GM12878 (cell line): ENCODE measurements at regions not wholly inside any gene's neighbourhood (a gene's known extent, or its start where the extent isn't known, plus 50 kb on each side); places are given as distances from the start of the nearest gene placed in this dataset.

Experiments
- ATAC-seq: fragments of 200-7000 bp; cut with Tn5 transposase; 3 replicates; pipeline ENCODE4 v1.9.1; 2020; ENCODE audit warnings: mild to moderate bottlenecking, moderate library complexity
- BruUV-seq: library from RNA; stranded (reverse); fragments of 400-500 nt; replicated peaks from 2 replicates; lab custom pipeline; 2021; lab: Mats Ljungman, UMichigan
- CTCF ChIA-PET: fragments of 300-600 bp; sonication (Branson Sonifier 250); formaldehyde crosslinking; extraction: SDS; loops from one replicate; lab custom pipeline; 2021; ENCODE audit warnings: inconsistent platforms; lab: Yijun Ruan, JAX
- POLR2A ChIA-PET: fragments of 350-600 bp; formaldehyde crosslinking; extraction: SDS; loops from one replicate; lab custom pipeline; 2021; ENCODE audit warnings: inconsistent platforms; lab: Charles Lee
- RAD21 ChIA-PET: fragments of 300-600 bp; sonication (Branson Sonifier 250); formaldehyde crosslinking; loops from one replicate; lab custom pipeline; 2023; ENCODE audit warnings: antibody characterized with exemption; ENCODE audit not compliant: unreplicated experiment; lab: Charles Lee
- SMC1A ChIA-PET: fragments of 300-600 bp; sonication (Branson Sonifier 250); formaldehyde crosslinking; loops from one replicate; lab custom pipeline; 2023; ENCODE audit not compliant: unreplicated experiment, uncharacterized antibody; lab: Charles Lee
- DNase-seq: peaks from one replicate; pipeline ENCODE4 v3.0.0-alpha.2; 2011; ENCODE audit warnings: low read depth, low spot score
- FAIRE-seq: peaks from 3 replicates; lab custom pipeline; 2011; peaks lifted over from hg19 to GRCh38; lab: Jason Lieb, UNC
- H2AFZ ChIP-seq: 2 replicates; pipeline ENCODE4 v1.6.0; 2011; ENCODE audit warnings: low read depth, low read length, control low read depth; ENCODE audit not compliant: control insufficient read depth
- H3K27ac ChIP-seq: 2 replicates; pipeline ENCODE4 v1.5.1; 2011; ENCODE audit warnings: control low read depth; ENCODE audit not compliant: control insufficient read depth, insufficient read depth
- H3K27me3 ChIP-seq, 2 experiments: replicated peaks in 1 of 2; 2 replicates each; pipeline versions ENCODE4 v1.6.0 to v1.6.1; 2011; ENCODE audit warnings: low read length in 1 of 2; ENCODE audit not compliant: control insufficient read depth in 2 of 2, insufficient read depth in 2 of 2
- H3K36me3 ChIP-seq, 2 experiments: 2 replicates each; pipeline ENCODE4 v1.5.1; 2011; ENCODE audit warnings: low read length in 1 of 2; ENCODE audit not compliant: control insufficient read depth in 2 of 2, insufficient read depth in 2 of 2
- H3K4me1 ChIP-seq: 2 replicates; pipeline ENCODE4 v1.6.1; 2011; ENCODE audit warnings: mild to moderate bottlenecking, low read length, moderate library complexity, mixed read lengths; ENCODE audit not compliant: control insufficient read depth, insufficient read depth
- H3K4me2 ChIP-seq: 2 replicates; pipeline ENCODE4 v1.6.0; 2011; ENCODE audit warnings: control low read depth; ENCODE audit not compliant: control insufficient read depth, insufficient read depth
- H3K4me3 ChIP-seq: fragments of 200-600 bp; sonication (generic); 2 replicates; pipeline ENCODE4 v1.5.1; 2016
- H3K79me2 ChIP-seq: 2 replicates; pipeline ENCODE4 v1.6.0; 2011; ENCODE audit warnings: low read length; ENCODE audit not compliant: control insufficient read depth, insufficient read depth
- H3K9ac ChIP-seq: 2 replicates; pipeline ENCODE4 v1.8.0; 2011; ENCODE audit warnings: low read length, control low read depth, mixed read lengths; ENCODE audit not compliant: control insufficient read depth, insufficient read depth
- H3K9me3 ChIP-seq: replicated peaks from 3 replicates; pipeline ENCODE4 v1.5.1; 2011; ENCODE audit warnings: mild to moderate bottlenecking, low read length; ENCODE audit not compliant: control insufficient read depth, insufficient read depth
- H4K20me1 ChIP-seq: 2 replicates; pipeline ENCODE4 v1.6.0; 2011; ENCODE audit not compliant: control insufficient read depth, insufficient read depth
- CHD1 ChIP-seq: IDR thresholded peaks from 2 replicates; pipeline ENCODE4 v1.6.1; 2012; ENCODE audit warnings: low read depth, low read length, improper control_type of control experiment
- ESRRA ChIP-seq: IDR thresholded peaks from 2 replicates; pipeline ENCODE4 v1.6.1; 2012; ENCODE audit warnings: mild to moderate bottlenecking, low read length, improper control_type of control experiment
- FOS ChIP-seq: IDR thresholded peaks from 3 replicates; pipeline ENCODE4 v1.6.1; 2011; ENCODE audit warnings: borderline replicate concordance; ENCODE audit not compliant: insufficient read length; ENCODE audit errors: extremely low read depth
- FOXK2 ChIP-seq: fragments of 450-650 bp; IDR thresholded peaks from 2 replicates; pipeline ENCODE4 v1.6.1; 2017; ENCODE audit warnings: mild to moderate bottlenecking, moderate library complexity
- FOXM1 ChIP-seq: IDR thresholded peaks from 2 replicates; pipeline ENCODE4 v1.6.1; 2012; ENCODE audit warnings: low read depth, mild to moderate bottlenecking, inconsistent platforms, low read length, moderate library complexity
- GATAD2B ChIP-seq: fragments of 450-650 bp; conservative IDR thresholded peaks from 2 replicates; pipeline ENCODE4 v1.6.1; 2017; ENCODE audit warnings: low read depth, mild to moderate bottlenecking, moderate library complexity
- HCFC1 ChIP-seq: fragments of 150-350 bp; IDR thresholded peaks from 2 replicates; pipeline ENCODE4 v1.6.1; 2014; ENCODE audit warnings: low read length
- JUND ChIP-seq: IDR thresholded peaks from 2 replicates; pipeline ENCODE4 v1.6.1; 2012; ENCODE audit warnings: low read depth, mild to moderate bottlenecking, low read length, improper control_type of control experiment, moderate library complexity
- MTA2 ChIP-seq: fragments of 450-650 bp; IDR thresholded peaks from 2 replicates; pipeline ENCODE4 v1.6.1; 2016; ENCODE audit warnings: low read depth, mild to moderate bottlenecking, moderate library complexity
- MYC ChIP-seq: IDR thresholded peaks from 2 replicates; pipeline ENCODE4 v1.6.1; 2011; ENCODE audit warnings: mild to moderate bottlenecking, low read length, moderate library complexity, inconsistent platforms; ENCODE audit not compliant: insufficient read depth, insufficient replicate concordance, insufficient read length, severe bottlenecking
- NFYB ChIP-seq: IDR thresholded peaks from 2 replicates; pipeline ENCODE4 v1.6.1; 2011; ENCODE audit warnings: low read depth, mild to moderate bottlenecking, low read length, improper control_type of control experiment, moderate library complexity; ENCODE audit not compliant: insufficient read depth
- NRF1 ChIP-seq: conservative IDR thresholded peaks from 2 replicates; pipeline ENCODE4 v1.6.1; 2011; ENCODE audit warnings: mild to moderate bottlenecking, low read depth, low read length, improper control_type of control experiment
- PML ChIP-seq: IDR thresholded peaks from 2 replicates; pipeline ENCODE4 v1.6.1; 2012; ENCODE audit warnings: low read length, inconsistent platforms
- SIX5 ChIP-seq: IDR thresholded peaks from 2 replicates; pipeline ENCODE4 v1.6.1; 2011; ENCODE audit warnings: mild to moderate bottlenecking, low read depth, low read length, moderate library complexity; ENCODE audit not compliant: severe bottlenecking
- TBL1XR1 ChIP-seq: IDR thresholded peaks from 2 replicates; pipeline ENCODE4 v1.6.1; 2012; ENCODE audit warnings: low read depth, low read length, improper control_type of control experiment
- YY1 ChIP-seq: IDR thresholded peaks from 2 replicates; pipeline ENCODE4 v1.6.1; 2011; ENCODE audit warnings: low read depth, mild to moderate bottlenecking, low read length
- ZBED1 ChIP-seq: IDR thresholded peaks from 2 replicates; pipeline ENCODE4 v1.6.1; 2016; ENCODE audit warnings: borderline replicate concordance
- ZNF622 ChIP-seq: fragments of 450-650 bp; IDR thresholded peaks from 2 replicates; pipeline ENCODE4 v1.6.1; 2017; ENCODE audit warnings: mild to moderate bottlenecking, inconsistent platforms
- WGBS: methylation state at CpG from one replicate; pipeline ENCODE4 v1.1.6; 2016; ENCODE audit warnings: low lambda C conversion rate; ENCODE audit not compliant: insufficient replicate concordance, insufficient coverage; ENCODE audit errors: missing lambda C conversion rate; 5-methylcytosine and 5-hydroxymethylcytosine counted together
- in situ Hi-C: fragments of 300-500 bp; cut with MboI; formaldehyde crosslinking; loops from 9 replicates; pipeline ENCODE4 v1.14.3; 2018; ENCODE audit warnings: mixed read lengths
- intact Hi-C: fragments of 100-400 bp; cut with micrococcal nuclease; formaldehyde crosslinking; loops from one replicate; pipeline ENCODE4 v1.14.2; 2022; ENCODE audit not compliant: unreplicated experiment
- TF ChIP-seq, protein P1 (sequence below): fragments of 150-350 bp; IDR thresholded peaks from 2 replicates; pipeline ENCODE4 v1.6.1; 2014; ENCODE audit warnings: mild to moderate bottlenecking, low read depth, low read length

DNA sequence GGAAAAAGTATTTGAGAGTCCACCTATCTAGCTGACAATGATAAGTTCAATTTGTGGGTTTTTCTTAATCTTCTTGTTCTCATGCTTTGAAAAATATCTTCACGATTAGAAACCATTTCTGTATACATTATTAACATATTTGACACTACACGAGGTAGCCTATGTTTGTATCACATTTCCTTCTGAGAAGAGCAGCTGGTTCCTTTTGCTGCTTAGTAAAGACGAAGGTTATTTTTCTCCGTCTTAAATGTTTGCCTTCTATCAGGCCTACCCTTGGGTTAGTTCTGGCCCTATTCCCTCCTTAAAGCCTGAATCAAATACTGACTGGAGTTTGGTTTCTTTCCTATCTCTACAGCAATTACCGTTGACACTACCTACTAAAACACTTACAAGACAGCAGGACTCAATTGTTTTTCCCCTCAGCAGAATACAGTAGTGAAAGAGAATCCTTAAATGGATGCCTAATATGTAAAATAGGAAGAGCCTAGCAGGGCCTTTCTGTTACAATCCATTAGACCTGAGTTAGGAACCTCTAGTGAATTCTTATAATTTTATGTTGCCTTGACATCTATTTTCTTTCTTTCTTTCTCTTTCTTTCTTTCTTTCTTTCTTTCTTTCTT is 790.4 kb downstream of the EPHA4 start (continued):
- TF ChIP-seq JUND (no peak), ESRRA (no peak)

DNA sequence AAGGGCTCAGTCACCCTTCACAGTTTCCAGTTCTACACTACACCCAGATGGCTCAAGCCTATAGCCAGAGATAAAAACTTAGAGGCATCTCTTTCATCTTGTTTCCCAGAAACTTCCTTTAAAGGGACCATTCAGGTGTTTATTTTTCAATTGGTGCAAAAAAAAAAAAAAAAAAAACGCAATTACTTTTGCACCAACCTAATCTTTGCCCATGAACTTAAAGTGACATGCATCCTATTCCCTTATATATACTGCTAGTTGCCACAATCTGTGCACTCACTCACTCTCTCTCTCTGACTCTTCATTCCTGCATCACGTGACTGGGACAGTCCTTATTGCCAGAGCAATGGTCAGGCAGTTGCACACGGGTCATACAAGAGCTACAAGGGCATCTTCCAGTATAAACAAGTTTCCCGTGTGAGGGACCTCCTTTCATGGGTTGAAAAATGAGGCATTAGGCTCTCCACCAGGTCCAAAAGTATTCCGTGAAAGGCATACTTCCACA is 789.4 kb downstream of the EPHA4 start:
- no peak overlapping the region for H3K4me2 ChIP-seq
- POLR2A ChIA-PET, result no interaction called here
- no peaks in the 10 kb centered on the region for H3K27me3 ChIP-seq
- no peaks in the 10 kb centered on the region for H3K9me3 ChIP-seq
- SMC1A ChIA-PET, result no interaction called here
- H3K36me3 ChIP-seq, result no peaks in the 10 kb centered on the region
- in situ Hi-C loops, result no loop called here
- CTCF ChIA-PET, result no interaction called here
- FAIRE-seq, result no peak
- RAD21 ChIA-PET, result no interaction called here
- no peak overlapping the region for H3K4me3 ChIP-seq
- no TSS peak for BruUV-seq
- DNase-seq, result no peak
- no peak overlapping the region for H3K27ac ChIP-seq
- H3K79me2 ChIP-seq, result no peaks in the 10 kb centered on the region
- 18% methylated on average over 5 of the region's 5 CpGs for WGBS
- no peak overlapping the region for H3K9ac ChIP-seq
- intact Hi-C loops, result no loop called here
- no peaks in the 10 kb centered on the region for H3K4me1 ChIP-seq
- ATAC-seq, result no peak
- no peak overlapping the region for H2AFZ ChIP-seq
- no peaks in the 10 kb centered on the region for H4K20me1 ChIP-seq
- TF ChIP-seq FOS (no peak), HCFC1 (no peak), JUND (no peak), ZBED1 (no peak), CHD1 (no peak), NRF1 (no peak), FOXK2 (no peak), YY1 (no peak), FOXM1 (no peak), MTA2 (no peak), TBL1XR1 (no peak), SIX5 (no peak), MYC (no peak), PML (no peak), NFYB (no peak), ZNF622 (no peak), GATAD2B (no peak)
- TF ChIP-seq, protein P1, sequence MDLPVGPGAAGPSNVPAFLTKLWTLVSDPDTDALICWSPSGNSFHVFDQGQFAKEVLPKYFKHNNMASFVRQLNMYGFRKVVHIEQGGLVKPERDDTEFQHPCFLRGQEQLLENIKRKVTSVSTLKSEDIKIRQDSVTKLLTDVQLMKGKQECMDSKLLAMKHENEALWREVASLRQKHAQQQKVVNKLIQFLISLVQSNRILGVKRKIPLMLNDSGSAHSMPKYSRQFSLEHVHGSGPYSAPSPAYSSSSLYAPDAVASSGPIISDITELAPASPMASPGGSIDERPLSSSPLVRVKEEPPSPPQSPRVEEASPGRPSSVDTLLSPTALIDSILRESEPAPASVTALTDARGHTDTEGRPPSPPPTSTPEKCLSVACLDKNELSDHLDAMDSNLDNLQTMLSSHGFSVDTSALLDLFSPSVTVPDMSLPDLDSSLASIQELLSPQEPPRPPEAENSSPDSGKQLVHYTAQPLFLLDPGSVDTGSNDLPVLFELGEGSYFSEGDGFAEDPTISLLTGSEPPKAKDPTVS, result no peak
